Muscle of leg (tissue), 3 donors: ENCODE measurements at regions not wholly inside any gene's neighbourhood (a gene's known extent, or its start where the extent isn't known, plus 50 kb on each side); places are given as distances from the start of the nearest gene placed in this dataset.

Experiments
- DNase-seq: peaks from one replicate; pipeline ENCODE4 v3.0.0; 2013
- H3K27ac ChIP-seq: one replicate; pipeline ENCODE4 v1.5.1; 2013; ENCODE audit warnings: mild to moderate bottlenecking, low read length, control low read depth
- H3K27me3 ChIP-seq: one replicate; pipeline ENCODE4 v1.6.1; 2013; ENCODE audit warnings: low read length; ENCODE audit not compliant: control insufficient read depth, insufficient read depth
- H3K36me3 ChIP-seq: one replicate; pipeline ENCODE4 v1.6.1; 2013; ENCODE audit warnings: low read length; ENCODE audit not compliant: control insufficient read depth, insufficient read depth
- H3K4me1 ChIP-seq: one replicate; pipeline ENCODE4 v1.6.1; 2013; ENCODE audit warnings: low read length; ENCODE audit not compliant: control insufficient read depth, insufficient read depth
- H3K4me3 ChIP-seq: one replicate; pipeline ENCODE4 v1.5.1; 2013; ENCODE audit warnings: low read length, control low read depth
- H3K9me3 ChIP-seq: replicated peaks from 2 replicates; pipeline ENCODE4 v1.6.1; 2013; ENCODE audit warnings: low read depth, low read length; ENCODE audit not compliant: control insufficient read depth
- WGBS: methylation state at CpG from one replicate; pipeline ENCODE4 v1.1.5; 2013; ENCODE audit warnings: missing lambda C conversion rate; ENCODE audit not compliant: insufficient coverage; 5-methylcytosine and 5-hydroxymethylcytosine counted together

GRCh38 chr10:108775911-108776475 lies 1147.3 kb downstream of the XPNPEP1 start:
- no peaks in the 10 kb centered on the region for H3K36me3 ChIP-seq
- no peaks in the 10 kb centered on the region for H3K9me3 ChIP-seq
- no peaks in the 10 kb centered on the region for H3K27me3 ChIP-seq
- no CpG with 5 or more reads among the region's 3 CpGs for WGBS
- H3K4me3 ChIP-seq: no peak overlapping the region
- H3K4me1 ChIP-seq: no peaks in the 10 kb centered on the region
- no peak for DNase-seq
- no peak overlapping the region for H3K27ac ChIP-seq

- H3K4me1 ChIP-seq: no peaks in the 10 kb centered on the region
- no peak for DNase-seq
These were observed 1152.2 kb downstream of the XPNPEP1 start for GRCh38 chr10:108771106-108771505.

GRCh38 chr10:108765794-108766193 lies 1157.5 kb downstream of the XPNPEP1 start:
- no CpG with 5 or more reads among the region's 1 CpG for WGBS
- Histone ChIP-seq H3K27ac (no peak overlapping the region), H3K36me3 (no peaks in the 10 kb centered on the region), H3K27me3 (no peaks in the 10 kb centered on the region), H3K9me3 (no peaks in the 10 kb centered on the region), H3K4me1 (no peaks in the 10 kb centered on the region), H3K4me3 (no peak overlapping the region)
- DNase-seq: no peak

More at GRCh38 chr10:108771106-108771505, 1152.2 kb downstream of the XPNPEP1 start:
- no peaks in the 10 kb centered on the region for H3K9me3 ChIP-seq
- no peak overlapping the region for H3K4me3 ChIP-seq
- H3K36me3 ChIP-seq: no peaks in the 10 kb centered on the region
- H3K27me3 ChIP-seq: no peaks in the 10 kb centered on the region
- no peak overlapping the region for H3K27ac ChIP-seq

GRCh38 chr10:108757946-108758345 lies 1165.4 kb downstream of the XPNPEP1 start:
- Histone ChIP-seq H3K9me3 (no peaks in the 10 kb centered on the region), H3K36me3 (no peaks in the 10 kb centered on the region), H3K4me1 (no peaks in the 10 kb centered on the region), H3K27ac (no peak overlapping the region), H3K4me3 (no peak overlapping the region), H3K27me3 (no peaks in the 10 kb centered on the region)
- WGBS: 71% methylated on average over 1 of the region's 1 CpG
- no peak for DNase-seq

- DNase-seq: no peak
- H3K4me3 ChIP-seq: no peak overlapping the region
- H3K36me3 ChIP-seq: no peaks in the 10 kb centered on the region
- no peaks in the 10 kb centered on the region for H3K27me3 ChIP-seq
- WGBS: no CpG with 5 or more reads among the region's 1 CpG
- no peaks in the 10 kb centered on the region for H3K4me1 ChIP-seq
- H3K27ac ChIP-seq: no peak overlapping the region
- no peaks in the 10 kb centered on the region for H3K9me3 ChIP-seq
These were observed 1167.7 kb downstream of the XPNPEP1 start for GRCh38 chr10:108755646-108756045.

GRCh38 chr10:108753326-108753725 lies 1170.0 kb downstream of the XPNPEP1 start:
- H3K36me3 ChIP-seq: no peaks in the 10 kb centered on the region

GRCh38 chr10:108749042-108749441 lies 1174.3 kb downstream of the XPNPEP1 start:
- no peaks in the 10 kb centered on the region for H3K9me3 ChIP-seq
- no peak overlapping the region for H3K27ac ChIP-seq
- H3K4me3 ChIP-seq: no peak overlapping the region
- DNase-seq: no peak
- no peaks in the 10 kb centered on the region for H3K4me1 ChIP-seq
- H3K36me3 ChIP-seq: no peaks in the 10 kb centered on the region
- no peaks in the 10 kb centered on the region for H3K27me3 ChIP-seq

More at GRCh38 chr10:108753326-108753725, 1170.0 kb downstream of the XPNPEP1 start:
- Histone ChIP-seq H3K27ac (no peak overlapping the region), H3K4me1 (no peaks in the 10 kb centered on the region), H3K9me3 (no peaks in the 10 kb centered on the region), H3K4me3 (no peak overlapping the region), H3K27me3 (no peaks in the 10 kb centered on the region)
- no CpG with 5 or more reads among the region's 2 CpGs for WGBS
- DNase-seq: no peak

- no peak for DNase-seq
- Histone ChIP-seq H3K4me3 (no peak overlapping the region), H3K4me1 (no peaks in the 10 kb centered on the region), H3K9me3 (peaks cover 6% of the 10 kb centered on the region), H3K36me3 (no peaks in the 10 kb centered on the region), H3K27me3 (no peaks in the 10 kb centered on the region), H3K27ac (no peak overlapping the region)
- no CpG with 5 or more reads among the region's 1 CpG for WGBS
These were observed 1187.2 kb downstream of the XPNPEP1 start for GRCh38 chr10:108736111-108736510.

- no CpG with 5 or more reads among the region's 5 CpGs for WGBS
- DNase-seq: no peak
- H3K4me1 ChIP-seq: no peaks in the 10 kb centered on the region
- H3K27ac ChIP-seq: no peak overlapping the region
- H3K27me3 ChIP-seq: no peaks in the 10 kb centered on the region
- H3K36me3 ChIP-seq: no peaks in the 10 kb centered on the region
- H3K4me3 ChIP-seq: no peak overlapping the region
- no peaks in the 10 kb centered on the region for H3K9me3 ChIP-seq
These were observed 1187.9 kb downstream of the XPNPEP1 start for GRCh38 chr10:108735380-108735779.

- H3K4me1 ChIP-seq: no peaks in the 10 kb centered on the region
- no CpG with 5 or more reads among the region's 1 CpG for WGBS
- H3K27ac ChIP-seq: no peak overlapping the region
- no peaks in the 10 kb centered on the region for H3K27me3 ChIP-seq
- H3K36me3 ChIP-seq: no peaks in the 10 kb centered on the region
- no peak overlapping the region for H3K4me3 ChIP-seq
- DNase-seq: no peak
- peaks cover 6% of the 10 kb centered on the region for H3K9me3 ChIP-seq
These were observed 1201.4 kb downstream of the XPNPEP1 start for GRCh38 chr10:108721874-108722273.

- H3K27me3 ChIP-seq: no peaks in the 10 kb centered on the region
- H3K9me3 ChIP-seq: peaks cover 11% of the 10 kb centered on the region
- DNase-seq: no peak
- no peaks in the 10 kb centered on the region for H3K4me1 ChIP-seq
- H3K27ac ChIP-seq: no peak overlapping the region
- H3K4me3 ChIP-seq: no peak overlapping the region
- no peaks in the 10 kb centered on the region for H3K36me3 ChIP-seq
These were observed 1207.0 kb downstream of the XPNPEP1 start for GRCh38 chr10:108716352-108716751.
